HepG2 (cell line): ENCODE measurements at regions not wholly inside any gene's neighbourhood (a gene's known extent, or its start where the extent isn't known, plus 50 kb on each side); places are given as distances from the start of the nearest gene placed in this dataset.

Source experiments
- ATAC-seq: fragments of 200-7000 bp; cut with Tn5 transposase; 3 replicates; pipeline ENCODE4 v1.9.1; 2020; ENCODE audit warnings: mild to moderate bottlenecking, moderate library complexity
- BruUV-seq: library from RNA; stranded (reverse); fragments of 400-500 nt; replicated peaks from 2 replicates; lab custom pipeline; 2021; lab: Mats Ljungman, UMichigan
- CTCF ChIA-PET: fragments of 300-600 bp; formaldehyde crosslinking; extraction: SDS; loops from one replicate; lab custom pipeline; 2021; ENCODE audit warnings: low total read pairs, inconsistent platforms, low intra/inter-chr PET ratio; lab: Yijun Ruan, JAX
- POLR2A ChIA-PET: fragments of 350-600 bp; sonication (Branson Sonifier 250); formaldehyde crosslinking; loops from one replicate; lab custom pipeline; 2020; ENCODE audit warnings: antibody characterized with exemption, inconsistent platforms; lab: Yijun Ruan, JAX
- DNase-seq: peaks from one replicate; pipeline ENCODE4 v3.0.0-alpha.2; 2015; ENCODE audit warnings: low spot score
- FAIRE-seq: peaks from 3 replicates; lab custom pipeline; 2011; peaks lifted over from hg19 to GRCh38; lab: Jason Lieb, UNC
- H2AFZ ChIP-seq: one replicate; pipeline ENCODE4 v1.6.1; 2011; ENCODE audit warnings: low read length, inconsistent platforms
- H3K27ac ChIP-seq: fragments of 300-600 bp; 3 replicates; pipeline ENCODE4 v1.8.0; 2011; ENCODE audit warnings: mixed run types, mild to moderate bottlenecking, mixed read lengths, low read length, inconsistent platforms; ENCODE audit not compliant: insufficient read depth; ENCODE audit errors: extremely low read length
- H3K27me3 ChIP-seq, 2 experiments: fragments of 200-600 bp in 1 of 2; 2 replicates in 1 of 2; 3 replicates in 1 of 2; pipeline versions ENCODE4 v1.6.0 to v1.8.0; 2011; ENCODE audit warnings: low read length in 2 of 2, mild to moderate bottlenecking in 2 of 2, moderate library complexity in 2 of 2, inconsistent platforms in 1 of 2; ENCODE audit not compliant: insufficient read depth in 2 of 2, control insufficient read depth in 1 of 2
- H3K36me3 ChIP-seq, 2 experiments: fragments of 200-600 bp in 1 of 2; replicated peaks in 1 of 2; 2 replicates in 1 of 2; 3 replicates in 1 of 2; pipeline versions ENCODE4 v1.5.1 to v1.8.0; 2011; ENCODE audit warnings: low read length in 2 of 2, inconsistent platforms in 1 of 2; ENCODE audit not compliant: insufficient read depth in 2 of 2, control insufficient read depth in 1 of 2
- H3K4me1 ChIP-seq: 2 replicates; pipeline ENCODE4 v1.5.1; 2012; ENCODE audit warnings: low read length, inconsistent platforms; ENCODE audit not compliant: insufficient read depth
- H3K4me2 ChIP-seq: 2 replicates; pipeline ENCODE4 v1.6.0; 2011; ENCODE audit warnings: low read depth, low read length, inconsistent platforms
- H3K4me3 ChIP-seq, 3 experiments: fragments of 200-600 bp in 1 of 3; sonication (generic), shearing (Covaris generic) in 1 of 3; replicated peaks in 1 of 3; 2 replicates each; pipeline ENCODE4 v1.5.1; 2011 to 2016; ENCODE audit warnings: low read length in 3 of 3, inconsistent platforms in 2 of 3, low read depth in 2 of 3, mild to moderate bottlenecking in 2 of 3, control low read depth in 1 of 3, mixed read lengths in 1 of 3; ENCODE audit not compliant: insufficient read depth in 1 of 3
- H3K79me2 ChIP-seq: one replicate; pipeline ENCODE4 v1.6.1; 2011; ENCODE audit warnings: low read length, inconsistent platforms; ENCODE audit not compliant: insufficient read depth
- H3K9ac ChIP-seq: 2 replicates; pipeline ENCODE4 v1.6.0; 2011; ENCODE audit warnings: mild to moderate bottlenecking, low read depth, low read length, inconsistent platforms; ENCODE audit not compliant: insufficient read depth
- H3K9me3 ChIP-seq: 2 replicates; pipeline ENCODE4 v1.5.1; 2012; ENCODE audit warnings: mild to moderate bottlenecking, low read length
- H4K20me1 ChIP-seq: 2 replicates; pipeline ENCODE4 v1.6.0; 2011; ENCODE audit warnings: inconsistent platforms, mild to moderate bottlenecking, low read length, moderate library complexity; ENCODE audit not compliant: insufficient read depth
- ARID4A ChIP-seq: sonication (generic); formaldehyde crosslinking; IDR thresholded peaks from 2 replicates; pipeline ENCODE4 v1.5.0; 2020; ENCODE audit warnings: mild to moderate bottlenecking, missing genetic modification reagents, borderline replicate concordance
- ETV6 ChIP-seq: sonication (generic); formaldehyde crosslinking; conservative IDR thresholded peaks from 2 replicates; pipeline ENCODE4 v1.4.0; 2020; ENCODE audit warnings: missing genetic modification reagents
- FUBP1 ChIP-seq: sonication (generic); formaldehyde crosslinking; IDR thresholded peaks from 2 replicates; pipeline ENCODE4 v1.5.1; 2020; ENCODE audit warnings: missing genetic modification reagents, mild to moderate bottlenecking, borderline replicate concordance
- GLI4 ChIP-seq: sonication (generic); formaldehyde crosslinking; IDR thresholded peaks from 2 replicates; pipeline ENCODE4 v1.5.1; 2020; ENCODE audit warnings: missing genetic modification reagents, mild to moderate bottlenecking, moderate library complexity, borderline replicate concordance
- IRF1 ChIP-seq: sonication (generic); formaldehyde crosslinking; IDR thresholded peaks from 2 replicates; pipeline ENCODE4 v1.4.0; 2020; ENCODE audit warnings: low read depth, mild to moderate bottlenecking, missing genetic modification reagents
- ISX ChIP-seq: sonication (generic); formaldehyde crosslinking; conservative IDR thresholded peaks from 2 replicates; pipeline ENCODE4 v1.5.0; 2020; ENCODE audit warnings: missing genetic modification reagents
- MTF1 ChIP-seq: sonication (generic); formaldehyde crosslinking; IDR thresholded peaks from 2 replicates; pipeline ENCODE4 v1.5.0; 2020; ENCODE audit warnings: missing genetic modification reagents
- SNAPC5 ChIP-seq: sonication (generic); formaldehyde crosslinking; IDR thresholded peaks from 2 replicates; pipeline ENCODE4 v1.8.1; 2023; ENCODE audit warnings: mild to moderate bottlenecking, missing genetic modification reagents, borderline replicate concordance
- SP4 ChIP-seq: sonication (generic); formaldehyde crosslinking; IDR thresholded peaks from 2 replicates; pipeline ENCODE4 v1.8.1; 2023; ENCODE audit warnings: mild to moderate bottlenecking, missing genetic modification reagents
- TERF1 ChIP-seq: sonication (generic); formaldehyde crosslinking; IDR thresholded peaks from 2 replicates; pipeline ENCODE4 v1.8.0; 2022; ENCODE audit warnings: mild to moderate bottlenecking, missing genetic modification reagents, moderate library complexity
- ZNF33A ChIP-seq: sonication (generic); formaldehyde crosslinking; IDR thresholded peaks from 2 replicates; pipeline ENCODE4 v1.5.1; 2020; ENCODE audit warnings: missing genetic modification reagents, mild to moderate bottlenecking, moderate library complexity, borderline replicate concordance
- ZNF770 ChIP-seq: sonication (generic); formaldehyde crosslinking; IDR thresholded peaks from 2 replicates; pipeline ENCODE4 v1.5.0; 2020; ENCODE audit warnings: mild to moderate bottlenecking, missing genetic modification reagents
- WGBS: methylation state at CpG from one replicate; pipeline ENCODE4 v1.1.6; 2017; ENCODE audit warnings: low lambda C conversion rate; 5-methylcytosine and 5-hydroxymethylcytosine counted together
- in situ Hi-C: cut with HindIII; loops from 2 replicates; pipeline ENCODE4 v1.10.0; 2017; ENCODE audit warnings: low pct_unique_long_range_greater_than_20kb; ENCODE audit not compliant: extremely low pct_ligation_motif_present
- intact Hi-C: fragments of 100-400 bp; cut with micrococcal nuclease; formaldehyde crosslinking; loops from one replicate; pipeline ENCODE4 v1.10.0; 2022; ENCODE audit not compliant: unreplicated experiment

GRCh38 chr2:52974127-52974526 is 793.5 kb upstream of the CHAC2 start:
- BruUV-seq = no TSS peak
- H3K27ac ChIP-seq = no peak overlapping the region
- FAIRE-seq = no peak
- ChIA-PET POLR2A (no interaction called here), CTCF (no interaction called here)
- no peak for DNase-seq
- no peaks in the 10 kb centered on the region for H4K20me1 ChIP-seq
- no peak overlapping the region for H3K4me3 ChIP-seq
- no peak overlapping the region for H3K9ac ChIP-seq
- no peak for ATAC-seq
- H3K36me3 ChIP-seq = no peaks in the 10 kb centered on the region
- 0% methylated on average over 1 of the region's 1 CpG for WGBS
- H3K79me2 ChIP-seq = no peaks in the 10 kb centered on the region
- H3K9me3 ChIP-seq = no peaks in the 10 kb centered on the region
- no peaks in the 10 kb centered on the region for H3K4me1 ChIP-seq
- in situ Hi-C loops (no loop called here), intact Hi-C loops (no loop called here)
- no peaks in the 10 kb centered on the region for H3K27me3 ChIP-seq
- H2AFZ ChIP-seq = no peak overlapping the region
- no peak overlapping the region for H3K4me2 ChIP-seq
- TF ChIP-seq ZNF770 (CRISPR knock-in tag) = no peak
- no peak for TF ChIP-seq TERF1 (CRISPR knock-in tag)
- no peak for TF ChIP-seq IRF1 (CRISPR knock-in tag)
- TF ChIP-seq SP4 = no peak
- TF ChIP-seq ISX (CRISPR knock-in tag) = no peak
- TF ChIP-seq ARID4A (CRISPR knock-in tag) = no peak
- no peak for TF ChIP-seq FUBP1
- TF ChIP-seq MTF1 (CRISPR knock-in tag) = no peak
- no peak for TF ChIP-seq SNAPC5 (CRISPR knock-in tag)
- TF ChIP-seq ZNF33A (CRISPR knock-in tag) = no peak
- TF ChIP-seq ETV6 = no peak
- TF ChIP-seq GLI4 (CRISPR knock-in tag) = no peak
